Endodermal cell (in vitro differentiated cells): ENCODE measurements at regions not wholly inside any gene's neighbourhood (a gene's known extent, or its start where the extent isn't known, plus 50 kb on each side); places are given as distances from the start of the nearest gene placed in this dataset.

Experiments used
- DNase-seq: peaks from one replicate; pipeline ENCODE4 v3.0.0-alpha.2; 2017
- H3K27ac ChIP-seq: 2 replicates; pipeline ENCODE4 v1.5.1; 2013; ENCODE audit warnings: mild to moderate bottlenecking, low read depth, low read length, moderate library complexity
- H3K27me3 ChIP-seq: 2 replicates; pipeline ENCODE4 v1.6.1; 2013; ENCODE audit warnings: mild to moderate bottlenecking, low read length, moderate library complexity; ENCODE audit not compliant: insufficient read depth, control insufficient read depth, poor library complexity, severe bottlenecking
- H3K36me3 ChIP-seq: 2 replicates; pipeline ENCODE4 v1.7.0; 2013; ENCODE audit warnings: mild to moderate bottlenecking, low read length, moderate library complexity; ENCODE audit not compliant: control insufficient read depth, insufficient read depth
- H3K4me1 ChIP-seq: one replicate; pipeline ENCODE4 v1.7.0; 2013; ENCODE audit warnings: low read length; ENCODE audit not compliant: control insufficient read depth, insufficient read depth
- H3K4me3 ChIP-seq: 2 replicates; pipeline ENCODE4 v1.5.1; 2013; ENCODE audit warnings: mild to moderate bottlenecking, low read length, moderate library complexity
- H3K9ac ChIP-seq: 2 replicates; pipeline ENCODE4 v1.6.1; 2013; ENCODE audit warnings: mild to moderate bottlenecking, low read length, moderate library complexity; ENCODE audit not compliant: poor library complexity, severe bottlenecking; ENCODE audit errors: extremely low read depth
- H3K9me3 ChIP-seq: 2 replicates; pipeline ENCODE4 v1.6.1; 2013; ENCODE audit warnings: mild to moderate bottlenecking, low read length, moderate library complexity; ENCODE audit not compliant: control insufficient read depth
- H3K27ac Mint-ChIP-seq: 2 replicates; pipeline ENCODE4 v1.8.0; 2020; ENCODE audit warnings: mixed read lengths
- H3K27me3 Mint-ChIP-seq: 2 replicates; pipeline ENCODE4 v1.8.0; 2021; ENCODE audit warnings: mild to moderate bottlenecking, mixed read lengths; ENCODE audit not compliant: insufficient read depth
- H3K36me3 Mint-ChIP-seq: 2 replicates; pipeline ENCODE4 v1.8.0; 2020; ENCODE audit warnings: low read depth, mixed read lengths
- H3K4me1 Mint-ChIP-seq: 2 replicates; pipeline ENCODE4 v1.8.0; 2020; ENCODE audit warnings: mixed read lengths
- H3K4me3 Mint-ChIP-seq: 2 replicates; pipeline ENCODE4 v1.8.0; 2020; ENCODE audit warnings: mild to moderate bottlenecking, moderate library complexity, mixed read lengths
- H3K9me3 Mint-ChIP-seq: 2 replicates; pipeline ENCODE4 v1.8.0; 2020; ENCODE audit warnings: mild to moderate bottlenecking, mixed read lengths
- WGBS, 2 experiments: methylation state at CpG; one replicate each; pipeline versions ENCODE4 v1.1.5 to v1.1.7; 2013; ENCODE audit warnings: missing lambda C conversion rate in 2 of 2, mixed read lengths in 1 of 2; ENCODE audit not compliant: insufficient coverage in 1 of 2, insufficient read length in 1 of 2; 5-methylcytosine and 5-hydroxymethylcytosine counted together
- TF ChIP-seq, protein P1 (sequence below): fragments of 200-600 bp; sonication (generic); conservative IDR thresholded peaks from 2 replicates; pipeline ENCODE4 v1.5.0; 2021; ENCODE audit warnings: antibody characterized with exemption, mild to moderate bottlenecking

- Mint-ChIP-seq H3K27me3 (no peaks in the 10 kb centered on the region), H3K9me3 (peaks cover 31% of the 10 kb centered on the region), H3K4me3 (no peak overlapping the region), H3K36me3 (peaks cover 20% of the 10 kb centered on the region), H3K4me1 (peaks cover 28% of the 10 kb centered on the region), H3K27ac (no peak overlapping the region)
- Histone ChIP-seq H3K36me3 (no peaks in the 10 kb centered on the region), H3K27me3 (no peaks in the 10 kb centered on the region), H3K27ac (no peak overlapping the region), H3K9ac (no peak overlapping the region), H3K4me3 (no peak overlapping the region), H3K9me3 (peaks cover 30% of the 10 kb centered on the region), H3K4me1 (peaks cover 6% of the 10 kb centered on the region)
- WGBS, 2 experiments, result 84 to 91% methylated on average over 4 to 5 of the region's 5 CpGs
- TF ChIP-seq, protein P1, sequence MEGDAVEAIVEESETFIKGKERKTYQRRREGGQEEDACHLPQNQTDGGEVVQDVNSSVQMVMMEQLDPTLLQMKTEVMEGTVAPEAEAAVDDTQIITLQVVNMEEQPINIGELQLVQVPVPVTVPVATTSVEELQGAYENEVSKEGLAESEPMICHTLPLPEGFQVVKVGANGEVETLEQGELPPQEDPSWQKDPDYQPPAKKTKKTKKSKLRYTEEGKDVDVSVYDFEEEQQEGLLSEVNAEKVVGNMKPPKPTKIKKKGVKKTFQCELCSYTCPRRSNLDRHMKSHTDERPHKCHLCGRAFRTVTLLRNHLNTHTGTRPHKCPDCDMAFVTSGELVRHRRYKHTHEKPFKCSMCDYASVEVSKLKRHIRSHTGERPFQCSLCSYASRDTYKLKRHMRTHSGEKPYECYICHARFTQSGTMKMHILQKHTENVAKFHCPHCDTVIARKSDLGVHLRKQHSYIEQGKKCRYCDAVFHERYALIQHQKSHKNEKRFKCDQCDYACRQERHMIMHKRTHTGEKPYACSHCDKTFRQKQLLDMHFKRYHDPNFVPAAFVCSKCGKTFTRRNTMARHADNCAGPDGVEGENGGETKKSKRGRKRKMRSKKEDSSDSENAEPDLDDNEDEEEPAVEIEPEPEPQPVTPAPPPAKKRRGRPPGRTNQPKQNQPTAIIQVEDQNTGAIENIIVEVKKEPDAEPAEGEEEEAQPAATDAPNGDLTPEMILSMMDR, result no peak
- no peak for DNase-seq
These were observed 352.7 kb downstream of the ZNF608 start for GRCh38 chr5:124393584-124394379.

GRCh38 chr5:124383693-124384092 is 362.7 kb downstream of the ZNF608 start:
- peaks cover 5% of the 10 kb centered on the region for H3K4me1 Mint-ChIP-seq
- no peak for DNase-seq
- no peaks in the 10 kb centered on the region for H3K27me3 Mint-ChIP-seq
- no peak overlapping the region for H3K27ac Mint-ChIP-seq
- H3K9me3 Mint-ChIP-seq, result peaks cover 65% of the 10 kb centered on the region
- no peaks in the 10 kb centered on the region for H3K27me3 ChIP-seq
- H3K27ac ChIP-seq, result no peak overlapping the region
- TF ChIP-seq, protein P1, result no peak
- no peak overlapping the region for H3K4me3 Mint-ChIP-seq
- peaks cover 46% of the 10 kb centered on the region for H3K36me3 Mint-ChIP-seq
- peak overlapping the region; percentile 13 for H3K4me3 ChIP-seq
- peaks cover 76% of the 10 kb centered on the region for H3K9me3 ChIP-seq
- no peaks in the 10 kb centered on the region for H3K36me3 ChIP-seq
- no peak overlapping the region for H3K9ac ChIP-seq
- no peaks in the 10 kb centered on the region for H3K4me1 ChIP-seq

DNA sequence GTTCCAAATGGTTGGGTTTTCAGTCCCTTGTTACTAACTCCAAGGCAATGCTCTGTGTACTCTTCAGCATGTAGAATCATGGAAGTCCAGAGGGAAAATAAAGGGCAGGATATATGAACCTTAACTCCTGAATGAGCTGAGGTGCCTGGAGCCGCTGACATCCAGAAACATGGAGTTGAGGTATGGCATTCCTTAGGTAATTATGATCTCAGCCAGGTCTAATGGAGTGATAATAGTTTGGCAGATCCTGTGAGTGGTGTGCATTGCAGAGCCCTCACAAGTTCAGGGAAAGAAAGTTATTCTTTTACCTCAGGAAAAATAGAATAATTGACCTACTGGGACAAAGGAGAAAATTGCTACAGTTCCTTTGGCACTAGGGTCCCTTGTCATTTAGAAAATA is 369.1 kb downstream of the ZNF608 start:
- Mint-ChIP-seq H3K27ac (no peak overlapping the region), H3K4me1 (peaks cover 24% of the 10 kb centered on the region), H3K27me3 (no peaks in the 10 kb centered on the region), H3K9me3 (peaks cover 17% of the 10 kb centered on the region), H3K4me3 (no peak overlapping the region), H3K36me3 (peaks cover 8% of the 10 kb centered on the region)
- WGBS, 2 experiments, result 91% methylated on average over 1 of the region's 1 CpG; no CpG with 5 or more reads in 1 of the 2 experiments
- Histone ChIP-seq H3K27me3 (no peaks in the 10 kb centered on the region), H3K36me3 (no peaks in the 10 kb centered on the region), H3K9me3 (peaks cover 25% of the 10 kb centered on the region), H3K4me1 (peaks cover 9% of the 10 kb centered on the region), H3K4me3 (no peak overlapping the region), H3K9ac (no peak overlapping the region), H3K27ac (no peak overlapping the region)
- no peak for DNase-seq
- TF ChIP-seq, protein P1, result no peak
